ENCODE measurements at regions not wholly inside any gene's neighbourhood (a gene's known extent, or its start where the extent isn't known, plus 50 kb on each side); places are given as distances from the start of the nearest gene placed in this dataset.

- TF ChIP-seq CTCF (conservative IDR thresholded peaks at IDR 0.05; ENCODE audit: low read length) (no peak), EZH2phosphoT487 (IDR thresholded peaks at IDR 0.05; ENCODE audit: borderline replicate concordance, low read depth, low read length) (no peak)
These were observed 1512.5 kb downstream of the TECRL start for GRCh38 chr4:62896721-62897120.

Data from OCI-LY7 (cell line).